ENCODE measurements at regions not wholly inside any gene's neighbourhood (a gene's known extent, or its start where the extent isn't known, plus 50 kb on each side); places are given as distances from the start of the nearest gene placed in this dataset.

GRCh38 chr3:150150633-150151032, 179.9 kb upstream of the PFN2 start:
- no peaks in the 10 kb centered on the region for H3K36me3 ChIP-seq
- ATAC-seq (ENCODE audit: insufficient number of reproducible peaks, low FRiP score, low read depth) (no peak), DNase-seq (ENCODE audit: low spot score) (no peak)
- H3K4me1 ChIP-seq (ENCODE audit: control insufficient read depth in 1 of 2, low read depth in 2 of 2): peaks cover 17 to 31% of the 10 kb centered on the region in 2 donors
- no peak overlapping the region for H3K27ac ChIP-seq
- no peak overlapping the region for H3K4me3 ChIP-seq
- H3K27me3 ChIP-seq (replicated peaks; ENCODE audit: insufficient read depth): no peaks in the 10 kb centered on the region
- TF ChIP-seq CTCF (IDR thresholded peaks at IDR 0.05): no peak
- no peaks in the 10 kb centered on the region for H3K9me3 ChIP-seq

GRCh38 chr3:150149651-150150051, 179.0 kb upstream of the PFN2 start:
- TF ChIP-seq CTCF (IDR thresholded peaks at IDR 0.05): no peak
- Histone ChIP-seq H3K27me3 (replicated peaks; ENCODE audit: insufficient read depth) (no peaks in the 10 kb centered on the region), H3K4me1 (ENCODE audit: control insufficient read depth in 1 of 2, low read depth in 2 of 2) (peaks cover 17 to 31% of the 10 kb centered on the region in 2 donors), H3K36me3 (no peaks in the 10 kb centered on the region), H3K9me3 (no peaks in the 10 kb centered on the region), H3K27ac (no peak overlapping the region), H3K4me3 (no peak overlapping the region)
- no peak for DNase-seq (ENCODE audit: low spot score)
- ATAC-seq (ENCODE audit: insufficient number of reproducible peaks, low FRiP score, low read depth): no peak

DNA sequence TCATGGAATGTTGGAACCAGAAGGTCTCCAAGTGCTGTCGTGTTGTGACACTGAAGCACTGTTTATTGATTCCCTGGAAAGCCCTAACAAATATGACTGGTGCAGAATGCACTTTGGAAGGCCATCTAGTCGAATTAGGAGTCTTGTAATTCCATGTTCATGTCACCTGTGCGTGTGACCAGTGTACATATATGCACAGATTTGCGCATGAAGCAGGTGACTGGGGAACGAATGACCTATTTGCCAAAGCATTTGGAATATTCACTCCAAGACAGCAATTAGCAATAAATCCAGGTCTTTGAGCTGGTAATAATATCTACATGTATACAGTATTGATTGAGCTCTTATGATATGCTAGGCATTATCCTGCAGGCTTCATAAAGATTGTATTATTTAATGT, 177.5 kb upstream of the PFN2 start:
- Histone ChIP-seq H3K27ac (peak overlapping the region; percentile 57 to 71), H3K4me1 (ENCODE audit: control insufficient read depth in 1 of 2, low read depth in 2 of 2) (peaks cover 17 to 31% of the 10 kb centered on the region in 2 donors), H3K27me3 (replicated peaks; ENCODE audit: insufficient read depth) (no peaks in the 10 kb centered on the region), H3K9me3 (no peaks in the 10 kb centered on the region), H3K4me3 (no peak overlapping the region), H3K36me3 (no peaks in the 10 kb centered on the region)
- no peak for TF ChIP-seq CTCF (IDR thresholded peaks at IDR 0.05)
- DNase-seq (ENCODE audit: low spot score): no peak
- ATAC-seq (ENCODE audit: insufficient number of reproducible peaks, low FRiP score, low read depth): no peak

- peak overlapping the region; percentile 57 to 71 for H3K27ac ChIP-seq
- DNase-seq (ENCODE audit: low spot score) (no peak), ATAC-seq (ENCODE audit: insufficient number of reproducible peaks, low FRiP score, low read depth) (no peak)
- H3K36me3 ChIP-seq: no peaks in the 10 kb centered on the region
- H3K4me3 ChIP-seq: no peak overlapping the region
- H3K27me3 ChIP-seq (replicated peaks; ENCODE audit: insufficient read depth): no peaks in the 10 kb centered on the region
- no peak for TF ChIP-seq CTCF (IDR thresholded peaks at IDR 0.05)
- no peaks in the 10 kb centered on the region for H3K9me3 ChIP-seq
- peaks cover 17 to 31% of the 10 kb centered on the region in 2 donors for H3K4me1 ChIP-seq (ENCODE audit: control insufficient read depth in 1 of 2, low read depth in 2 of 2)
These were observed 177.1 kb upstream of the PFN2 start for GRCh38 chr3:150147776-150148175.

GRCh38 chr3:150146991-150147761, 176.5 kb upstream of the PFN2 start:
- Histone ChIP-seq H3K4me1 (ENCODE audit: control insufficient read depth in 1 of 2, low read depth in 2 of 2) (peaks cover 17 to 31% of the 10 kb centered on the region in 2 donors), H3K36me3 (no peaks in the 10 kb centered on the region), H3K27me3 (replicated peaks; ENCODE audit: insufficient read depth) (no peaks in the 10 kb centered on the region), H3K27ac (peak overlapping the region; percentile 57 to 71), H3K9me3 (no peaks in the 10 kb centered on the region), H3K4me3 (peak overlapping the region; percentile 44)
- DNase-seq (ENCODE audit: low spot score) (peak; percentile 22), ATAC-seq (ENCODE audit: insufficient number of reproducible peaks, low FRiP score, low read depth) (peak; percentile 55)
- TF ChIP-seq CTCF (IDR thresholded peaks at IDR 0.05): no peak
